ENCODE measurements at regions not wholly inside any gene's neighbourhood (a gene's known extent, or its start where the extent isn't known, plus 50 kb on each side); places are given as distances from the start of the nearest gene placed in this dataset.

DNA sequence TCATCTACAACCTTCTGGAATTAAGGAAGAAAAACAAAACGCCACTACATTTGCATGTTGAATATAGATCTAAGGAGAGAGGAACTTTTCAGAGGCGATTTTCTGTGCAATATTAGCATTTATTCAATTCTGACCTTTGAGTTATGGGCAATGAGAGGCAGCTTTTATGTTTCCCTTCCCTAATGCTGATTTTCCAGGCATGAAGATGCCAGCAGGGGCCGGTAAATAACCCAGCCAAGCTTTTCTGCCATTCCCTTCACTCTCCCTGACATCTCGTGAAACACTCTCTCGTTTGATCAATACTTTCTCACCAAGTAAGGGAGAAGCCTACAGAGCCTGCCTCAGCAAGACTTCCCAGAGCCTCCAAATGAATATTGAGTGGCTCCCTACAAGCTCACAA, 470.5 kb upstream of the GOT2 start:
- no peak overlapping the region for H3K4me3 ChIP-seq (ENCODE audit: low read depth, low read length)
- no peak for TF ChIP-seq CTCF (IDR thresholded peaks at IDR 0.05; ENCODE audit: borderline replicate concordance, insufficient read depth, low read depth, low read length)

DNA sequence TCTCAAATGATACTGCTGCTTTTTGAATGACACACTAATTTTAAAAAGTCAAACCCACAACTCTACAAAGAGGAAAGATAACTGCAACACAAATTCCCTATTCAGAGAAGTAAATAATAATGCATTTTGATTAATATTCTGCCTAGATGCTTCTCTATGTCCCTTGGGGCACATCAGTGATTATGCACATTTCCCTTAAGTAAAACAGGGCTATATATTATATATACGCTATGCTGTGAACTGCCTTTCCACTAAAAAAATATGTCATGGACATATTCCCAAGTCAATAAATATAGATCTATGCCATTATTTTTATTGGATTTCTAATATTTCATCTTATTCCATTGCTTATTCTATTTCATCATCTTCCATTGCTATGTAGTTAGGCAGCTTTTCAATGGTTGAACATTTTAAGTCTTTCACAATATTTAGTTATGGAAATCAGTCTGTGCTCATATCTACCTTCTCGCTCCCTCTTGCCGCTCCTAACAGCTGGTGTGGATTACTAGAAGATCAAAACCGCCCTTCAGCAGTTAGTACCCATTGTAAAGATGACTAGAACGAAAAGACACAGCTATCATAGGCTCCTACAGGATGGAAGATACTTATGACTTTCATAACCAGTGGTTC, 468.2 kb upstream of the GOT2 start:
- no peak for TF ChIP-seq CTCF (IDR thresholded peaks at IDR 0.05; ENCODE audit: borderline replicate concordance, insufficient read depth, low read depth, low read length)
- H3K4me3 ChIP-seq (ENCODE audit: low read depth, low read length) = no peak overlapping the region

- TF ChIP-seq CTCF (IDR thresholded peaks at IDR 0.05; ENCODE audit: borderline replicate concordance, insufficient read depth, low read depth, low read length) = no peak
- no peak overlapping the region for H3K4me3 ChIP-seq (ENCODE audit: low read depth, low read length)
These were observed 467.7 kb upstream of the GOT2 start for GRCh38 chr16:59201821-59202220.

DNA sequence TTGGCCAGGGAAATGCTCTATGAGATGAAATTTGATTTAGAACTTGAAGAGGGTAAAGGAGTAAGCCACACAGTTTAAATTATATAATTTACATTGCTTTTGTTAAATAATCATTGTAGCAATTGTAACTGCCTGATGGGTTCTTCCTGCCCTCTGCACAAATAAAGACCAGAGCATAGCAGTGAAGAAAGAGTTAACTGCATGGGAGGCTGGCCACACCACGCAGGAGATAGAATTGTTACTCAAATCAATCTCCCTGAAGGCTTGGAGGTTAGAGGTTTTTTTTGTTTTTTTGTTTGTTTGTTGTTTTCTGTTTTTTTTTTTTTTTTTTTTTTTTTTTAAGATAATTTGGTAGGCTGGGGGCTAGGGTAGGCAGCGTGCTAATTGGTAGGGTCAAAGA, 467.0 kb upstream of the GOT2 start:
- no peak for TF ChIP-seq CTCF (IDR thresholded peaks at IDR 0.05; ENCODE audit: borderline replicate concordance, insufficient read depth, low read depth, low read length)
- no peak overlapping the region for H3K4me3 ChIP-seq (ENCODE audit: low read depth, low read length)

DNA sequence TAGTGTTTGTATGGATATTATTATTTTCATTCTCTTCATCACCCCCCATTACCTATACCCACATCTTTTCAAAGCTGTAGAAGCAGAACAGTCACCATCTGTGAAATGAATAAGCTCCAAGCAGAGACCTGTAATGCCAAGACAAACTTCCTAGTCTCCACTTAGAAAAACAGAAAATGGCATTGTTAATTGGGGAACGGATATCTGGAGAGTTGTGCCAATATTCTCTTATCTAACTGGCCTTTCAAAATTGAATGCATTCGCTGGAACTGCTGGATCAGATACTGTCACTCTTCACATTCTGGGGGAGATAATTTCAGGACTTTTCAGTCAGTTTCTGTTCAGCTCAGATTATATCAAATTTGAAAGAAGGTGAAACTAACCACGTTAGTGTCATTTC, 464.4 kb upstream of the GOT2 start:
- TF ChIP-seq CTCF (IDR thresholded peaks at IDR 0.05; ENCODE audit: borderline replicate concordance, insufficient read depth, low read depth, low read length) = no peak
- H3K4me3 ChIP-seq (ENCODE audit: low read depth, low read length) = no peak overlapping the region

GRCh38 chr16:59195242-59195641, 461.1 kb upstream of the GOT2 start:
- TF ChIP-seq CTCF (IDR thresholded peaks at IDR 0.05; ENCODE audit: borderline replicate concordance, insufficient read depth, low read depth, low read length) = no peak

DNA sequence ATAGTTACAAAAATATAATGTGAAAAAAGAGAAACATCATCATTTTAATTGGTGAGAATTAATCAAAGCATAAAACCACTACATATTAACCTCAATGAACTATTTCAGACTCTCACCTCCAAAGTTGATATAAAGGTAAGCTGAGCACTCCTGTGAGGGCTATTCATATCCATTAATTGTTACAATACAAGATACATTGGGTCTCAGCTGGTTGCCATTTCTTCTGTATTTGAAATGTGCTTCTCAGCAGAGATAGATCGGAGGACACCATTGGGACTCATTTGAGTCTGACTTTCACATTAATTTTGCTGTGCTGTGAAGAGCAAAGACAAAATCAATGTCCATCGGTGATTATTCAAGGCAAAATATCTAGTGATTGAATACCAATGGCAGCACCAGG, 459.5 kb upstream of the GOT2 start:
- no peak for TF ChIP-seq CTCF (IDR thresholded peaks at IDR 0.05; ENCODE audit: borderline replicate concordance, insufficient read depth, low read depth, low read length)
- no peak overlapping the region for H3K4me3 ChIP-seq (ENCODE audit: low read depth, low read length)

More at GRCh38 chr16:59195242-59195641, 461.1 kb upstream of the GOT2 start:
- no peak overlapping the region for H3K4me3 ChIP-seq (ENCODE audit: low read depth, low read length)
